Liver (tissue), 8 donors: ENCODE measurements at regions not wholly inside any gene's neighbourhood (a gene's known extent, or its start where the extent isn't known, plus 50 kb on each side); places are given as distances from the start of the nearest gene placed in this dataset.

Experiments
- DNase-seq: peaks from one replicate; pipeline ENCODE4 v3.0.0-alpha.2; 2017; ENCODE audit warnings: low spot score
- H3K27ac ChIP-seq, 2 donors: one replicate each; pipeline ENCODE4 v1.7.0; 2013; ENCODE audit warnings: inconsistent platforms in 2 of 2, low read length in 2 of 2, control low read depth in 1 of 2, low read depth in 1 of 2, mild to moderate bottlenecking in 1 of 2
- H3K27me3 ChIP-seq, 4 donors: one replicate each; pipeline versions ENCODE4 v1.6.1 to v1.7.0; 2013; ENCODE audit warnings: low read length in 3 of 4, inconsistent platforms in 1 of 4, mild to moderate bottlenecking in 1 of 4, moderate library complexity in 1 of 4; ENCODE audit not compliant: control insufficient read depth in 4 of 4, insufficient read depth in 4 of 4
- H3K36me3 ChIP-seq, 4 donors: one replicate each; pipeline versions ENCODE4 v1.6.1 to v1.7.0; 2013; ENCODE audit warnings: low read length in 3 of 4, mild to moderate bottlenecking in 3 of 4, low read depth in 1 of 4, moderate library complexity in 1 of 4; ENCODE audit not compliant: control insufficient read depth in 4 of 4, insufficient read depth in 3 of 4
- H3K4me1 ChIP-seq, 4 donors: one replicate each; pipeline versions ENCODE4 v1.6.1 to v1.7.0; 2013; ENCODE audit warnings: low read length in 3 of 4, mild to moderate bottlenecking in 3 of 4, moderate library complexity in 1 of 4; ENCODE audit not compliant: control insufficient read depth in 4 of 4, insufficient read depth in 4 of 4
- H3K4me3 ChIP-seq, 3 donors: one replicate each; pipeline versions ENCODE4 v1.6.1 to v1.7.0; 2013; ENCODE audit warnings: low read length in 3 of 3, control low read depth in 1 of 3, low read depth in 1 of 3, mild to moderate bottlenecking in 1 of 3
- H3K9ac ChIP-seq, 2 donors: one replicate each; pipeline ENCODE4 v1.7.0; 2013; ENCODE audit warnings: low read length in 2 of 2, mild to moderate bottlenecking in 2 of 2, moderate library complexity in 2 of 2, control low read depth in 1 of 2, low read depth in 1 of 2
- H3K9me3 ChIP-seq, 4 donors: one replicate each; pipeline versions ENCODE4 v1.6.1 to v1.7.0; 2013; ENCODE audit warnings: low read length in 3 of 4; ENCODE audit not compliant: control insufficient read depth in 4 of 4
- EGR1 ChIP-seq, 2 donors: IDR thresholded peaks; 2 replicates each; pipeline ENCODE4 v1.6.1; 2016 to 2018; ENCODE audit warnings: antibody characterized with exemption in 2 of 2, low read depth in 2 of 2
- FOXA1 ChIP-seq: IDR thresholded peaks from 2 replicates; pipeline ENCODE4 v1.6.1; 2016; ENCODE audit warnings: antibody characterized with exemption
- FOXA2 ChIP-seq: IDR thresholded peaks from 2 replicates; pipeline ENCODE4 v1.6.1; 2016; ENCODE audit warnings: antibody characterized with exemption
- GABPA ChIP-seq, 2 donors: IDR thresholded peaks in 1 of 2; conservative IDR thresholded peaks in 1 of 2; 2 replicates each; pipeline ENCODE4 v1.6.1; 2016; ENCODE audit warnings: antibody characterized with exemption in 2 of 2, mild to moderate bottlenecking in 1 of 2, moderate library complexity in 1 of 2
- HNF4A ChIP-seq, 2 donors: conservative IDR thresholded peaks; 2 replicates each; pipeline ENCODE4 v1.6.1; 2016; ENCODE audit warnings: antibody characterized with exemption in 2 of 2, mild to moderate bottlenecking in 2 of 2
- HNF4G ChIP-seq: IDR thresholded peaks from 2 replicates; pipeline ENCODE4 v1.6.1; 2016; ENCODE audit warnings: antibody characterized with exemption
- JUND ChIP-seq, 2 donors: IDR thresholded peaks; 2 replicates each; pipeline ENCODE4 v1.6.1; 2016; ENCODE audit warnings: antibody characterized with exemption in 2 of 2
- NR2F2 ChIP-seq: IDR thresholded peaks from 2 replicates; pipeline ENCODE4 v1.6.1; 2016; ENCODE audit warnings: antibody characterized with exemption
- RAD21 ChIP-seq, 2 donors: IDR thresholded peaks; 2 replicates each; pipeline ENCODE4 v1.6.1; 2016; ENCODE audit warnings: antibody characterized with exemption in 2 of 2, mild to moderate bottlenecking in 2 of 2
- RXRA ChIP-seq, 2 donors: IDR thresholded peaks; 2 replicates each; pipeline ENCODE4 v1.6.1; 2017 to 2018; ENCODE audit warnings: antibody characterized with exemption in 2 of 2, mild to moderate bottlenecking in 1 of 2
- SP1 ChIP-seq: IDR thresholded peaks from 2 replicates; pipeline ENCODE4 v1.6.1; 2018; ENCODE audit warnings: antibody characterized with exemption, mild to moderate bottlenecking
- TAF1 ChIP-seq: conservative IDR thresholded peaks from 2 replicates; pipeline ENCODE4 v1.6.1; 2016; ENCODE audit warnings: antibody characterized with exemption, mild to moderate bottlenecking
- YY1 ChIP-seq: IDR thresholded peaks from 2 replicates; pipeline ENCODE4 v1.6.1; 2016; ENCODE audit warnings: antibody characterized with exemption, mild to moderate bottlenecking
- WGBS: extraction: QIAGEN DNeasy Blood & Tissue Kit; methylation state at CpG from one replicate; pipeline ENCODE4 v1.1.7; 2013; 5-methylcytosine and 5-hydroxymethylcytosine counted together
- TF ChIP-seq, protein P1 (sequence below): IDR thresholded peaks from 2 replicates; pipeline ENCODE4 v1.6.1; 2016; ENCODE audit warnings: antibody characterized with exemption, mild to moderate bottlenecking
- TF ChIP-seq, protein P2 (sequence below): fragments of 150-350 bp; IDR thresholded peaks from 2 replicates; pipeline ENCODE4 v1.5.1; 2017; ENCODE audit warnings: improper control_type of control experiment, low read depth, low read length; ENCODE audit not compliant: missing input control
- TF ChIP-seq, protein P3 (sequence below): IDR thresholded peaks from 2 replicates; pipeline ENCODE4 v1.6.1; 2016; ENCODE audit warnings: antibody characterized with exemption
- TF ChIP-seq, protein P4 (sequence below): IDR thresholded peaks from 2 replicates; pipeline ENCODE4 v1.6.1; 2016; ENCODE audit warnings: antibody characterized with exemption
- TF ChIP-seq, protein P5 (sequence below): IDR thresholded peaks from 2 replicates; pipeline ENCODE4 v1.6.1; 2016; ENCODE audit warnings: antibody characterized with exemption
- donor health status: healthy.
- donor health status: healthy.
- donor health status: healthy.
- donor health status: healthy.
- donor health status: healthy.

DNA sequence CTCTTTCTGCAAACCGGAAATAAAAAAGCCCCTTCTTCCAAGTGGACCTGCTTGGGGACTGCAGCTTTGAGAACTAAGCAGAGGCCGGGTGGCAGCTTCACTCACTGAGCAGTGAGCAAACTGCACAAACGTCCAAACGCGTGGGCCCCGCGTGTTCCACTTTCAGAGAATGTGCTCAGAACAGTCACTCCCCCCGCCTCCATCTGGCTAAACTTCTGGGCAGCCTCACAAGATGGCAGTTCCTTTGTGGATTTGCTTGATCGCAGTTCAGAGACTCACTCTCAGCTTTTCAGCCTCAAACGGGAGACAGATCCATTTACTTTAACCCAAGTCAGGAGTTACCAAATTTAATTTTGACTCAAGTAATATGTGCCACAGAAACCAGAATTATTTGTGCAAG, 216.6 kb downstream of the TLE1 start:
- Histone ChIP-seq H3K4me3 (no peak overlapping the region), H3K9ac (no peak overlapping the region), H3K4me1 (no peaks in the 10 kb centered on the region), H3K9me3 (no peaks in the 10 kb centered on the region), H3K27ac (no peak overlapping the region), H3K27me3 (no peaks in the 10 kb centered on the region), H3K36me3 (no peaks in the 10 kb centered on the region)
- WGBS = 92% methylated on average over 10 of the region's 10 CpGs
- no peak for TF ChIP-seq YY1
- TF ChIP-seq, protein P1, sequence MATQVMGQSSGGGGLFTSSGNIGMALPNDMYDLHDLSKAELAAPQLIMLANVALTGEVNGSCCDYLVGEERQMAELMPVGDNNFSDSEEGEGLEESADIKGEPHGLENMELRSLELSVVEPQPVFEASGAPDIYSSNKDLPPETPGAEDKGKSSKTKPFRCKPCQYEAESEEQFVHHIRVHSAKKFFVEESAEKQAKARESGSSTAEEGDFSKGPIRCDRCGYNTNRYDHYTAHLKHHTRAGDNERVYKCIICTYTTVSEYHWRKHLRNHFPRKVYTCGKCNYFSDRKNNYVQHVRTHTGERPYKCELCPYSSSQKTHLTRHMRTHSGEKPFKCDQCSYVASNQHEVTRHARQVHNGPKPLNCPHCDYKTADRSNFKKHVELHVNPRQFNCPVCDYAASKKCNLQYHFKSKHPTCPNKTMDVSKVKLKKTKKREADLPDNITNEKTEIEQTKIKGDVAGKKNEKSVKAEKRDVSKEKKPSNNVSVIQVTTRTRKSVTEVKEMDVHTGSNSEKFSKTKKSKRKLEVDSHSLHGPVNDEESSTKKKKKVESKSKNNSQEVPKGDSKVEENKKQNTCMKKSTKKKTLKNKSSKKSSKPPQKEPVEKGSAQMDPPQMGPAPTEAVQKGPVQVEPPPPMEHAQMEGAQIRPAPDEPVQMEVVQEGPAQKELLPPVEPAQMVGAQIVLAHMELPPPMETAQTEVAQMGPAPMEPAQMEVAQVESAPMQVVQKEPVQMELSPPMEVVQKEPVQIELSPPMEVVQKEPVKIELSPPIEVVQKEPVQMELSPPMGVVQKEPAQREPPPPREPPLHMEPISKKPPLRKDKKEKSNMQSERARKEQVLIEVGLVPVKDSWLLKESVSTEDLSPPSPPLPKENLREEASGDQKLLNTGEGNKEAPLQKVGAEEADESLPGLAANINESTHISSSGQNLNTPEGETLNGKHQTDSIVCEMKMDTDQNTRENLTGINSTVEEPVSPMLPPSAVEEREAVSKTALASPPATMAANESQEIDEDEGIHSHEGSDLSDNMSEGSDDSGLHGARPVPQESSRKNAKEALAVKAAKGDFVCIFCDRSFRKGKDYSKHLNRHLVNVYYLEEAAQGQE = no peak
- no peak for TF ChIP-seq TAF1
- TF ChIP-seq RXRA (IDR thresholded peaks at IDR 0.05) = no peak
- no peak for TF ChIP-seq FOXA2
- TF ChIP-seq HNF4A (conservative IDR thresholded peaks at IDR 0.05) = no peak
- no peak for TF ChIP-seq SP1
- TF ChIP-seq, protein P2, sequence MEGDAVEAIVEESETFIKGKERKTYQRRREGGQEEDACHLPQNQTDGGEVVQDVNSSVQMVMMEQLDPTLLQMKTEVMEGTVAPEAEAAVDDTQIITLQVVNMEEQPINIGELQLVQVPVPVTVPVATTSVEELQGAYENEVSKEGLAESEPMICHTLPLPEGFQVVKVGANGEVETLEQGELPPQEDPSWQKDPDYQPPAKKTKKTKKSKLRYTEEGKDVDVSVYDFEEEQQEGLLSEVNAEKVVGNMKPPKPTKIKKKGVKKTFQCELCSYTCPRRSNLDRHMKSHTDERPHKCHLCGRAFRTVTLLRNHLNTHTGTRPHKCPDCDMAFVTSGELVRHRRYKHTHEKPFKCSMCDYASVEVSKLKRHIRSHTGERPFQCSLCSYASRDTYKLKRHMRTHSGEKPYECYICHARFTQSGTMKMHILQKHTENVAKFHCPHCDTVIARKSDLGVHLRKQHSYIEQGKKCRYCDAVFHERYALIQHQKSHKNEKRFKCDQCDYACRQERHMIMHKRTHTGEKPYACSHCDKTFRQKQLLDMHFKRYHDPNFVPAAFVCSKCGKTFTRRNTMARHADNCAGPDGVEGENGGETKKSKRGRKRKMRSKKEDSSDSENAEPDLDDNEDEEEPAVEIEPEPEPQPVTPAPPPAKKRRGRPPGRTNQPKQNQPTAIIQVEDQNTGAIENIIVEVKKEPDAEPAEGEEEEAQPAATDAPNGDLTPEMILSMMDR = no peak
- no peak for TF ChIP-seq EGR1 (IDR thresholded peaks at IDR 0.05; ENCODE audit: low read depth in 2 of 2)
- TF ChIP-seq, protein P3, sequence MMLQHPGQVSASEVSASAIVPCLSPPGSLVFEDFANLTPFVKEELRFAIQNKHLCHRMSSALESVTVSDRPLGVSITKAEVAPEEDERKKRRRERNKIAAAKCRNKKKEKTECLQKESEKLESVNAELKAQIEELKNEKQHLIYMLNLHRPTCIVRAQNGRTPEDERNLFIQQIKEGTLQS = no peak
- TF ChIP-seq NR2F2 = no peak
- TF ChIP-seq, protein P4, sequence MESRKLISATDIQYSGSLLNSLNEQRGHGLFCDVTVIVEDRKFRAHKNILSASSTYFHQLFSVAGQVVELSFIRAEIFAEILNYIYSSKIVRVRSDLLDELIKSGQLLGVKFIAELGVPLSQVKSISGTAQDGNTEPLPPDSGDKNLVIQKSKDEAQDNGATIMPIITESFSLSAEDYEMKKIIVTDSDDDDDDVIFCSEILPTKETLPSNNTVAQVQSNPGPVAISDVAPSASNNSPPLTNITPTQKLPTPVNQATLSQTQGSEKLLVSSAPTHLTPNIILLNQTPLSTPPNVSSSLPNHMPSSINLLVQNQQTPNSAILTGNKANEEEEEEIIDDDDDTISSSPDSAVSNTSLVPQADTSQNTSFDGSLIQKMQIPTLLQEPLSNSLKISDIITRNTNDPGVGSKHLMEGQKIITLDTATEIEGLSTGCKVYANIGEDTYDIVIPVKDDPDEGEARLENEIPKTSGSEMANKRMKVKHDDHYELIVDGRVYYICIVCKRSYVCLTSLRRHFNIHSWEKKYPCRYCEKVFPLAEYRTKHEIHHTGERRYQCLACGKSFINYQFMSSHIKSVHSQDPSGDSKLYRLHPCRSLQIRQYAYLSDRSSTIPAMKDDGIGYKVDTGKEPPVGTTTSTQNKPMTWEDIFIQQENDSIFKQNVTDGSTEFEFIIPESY = no peak
- no peak for TF ChIP-seq HNF4G
- no peak for TF ChIP-seq FOXA1
- no peak for TF ChIP-seq GABPA (IDR thresholded peaks at IDR 0.05 in 1 of 2, conservative IDR thresholded peaks at IDR 0.05 in 1 of 2)
- no peak for TF ChIP-seq JUND (IDR thresholded peaks at IDR 0.05)
- TF ChIP-seq, protein P5, sequence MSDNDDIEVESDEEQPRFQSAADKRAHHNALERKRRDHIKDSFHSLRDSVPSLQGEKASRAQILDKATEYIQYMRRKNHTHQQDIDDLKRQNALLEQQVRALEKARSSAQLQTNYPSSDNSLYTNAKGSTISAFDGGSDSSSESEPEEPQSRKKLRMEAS = no peak
- TF ChIP-seq RAD21 (IDR thresholded peaks at IDR 0.05) = no peak
- DNase-seq = no peak
